Loucy (cell line): ENCODE measurements at regions not wholly inside any gene's neighbourhood (a gene's known extent, or its start where the extent isn't known, plus 50 kb on each side); places are given as distances from the start of the nearest gene placed in this dataset.

Experiments used
- CTCF ChIP-seq: fragments of 200-600 bp; sonication (generic); conservative IDR thresholded peaks from 2 replicates; pipeline ENCODE4 v1.5.1; 2014; ENCODE audit warnings: mild to moderate bottlenecking, antibody characterized with exemption, low read length
- EZH2phosphoT487 ChIP-seq: fragments of 200-600 bp; IDR thresholded peaks from 2 replicates; pipeline ENCODE4 v1.6.1; 2018; ENCODE audit warnings: antibody characterized with exemption, mild to moderate bottlenecking, moderate library complexity, borderline replicate concordance

- no peak for TF ChIP-seq CTCF
- no peak for TF ChIP-seq EZH2phosphoT487
These were observed 204.8 kb upstream of the TSC22D2 start for GRCh38 chr3:150203273-150203672.
